HG03442 (cell line): ENCODE measurements at regions not wholly inside any gene's neighbourhood (a gene's known extent, or its start where the extent isn't known, plus 50 kb on each side); places are given as distances from the start of the nearest gene placed in this dataset.
"Not testable (repeated sequence)": the region's sequence is repeated elsewhere in the genome, so short reads cannot be mapped to it uniquely, and the experiment has no call there.

Experiments used
- ATAC-seq: cut with Tn5 transposase; IDR thresholded peaks from one replicate; pipeline ENCODE4 v1.9.1; 2021; ENCODE audit warnings: mild to moderate bottlenecking, moderate library complexity; ENCODE audit not compliant: unreplicated experiment

DNA sequence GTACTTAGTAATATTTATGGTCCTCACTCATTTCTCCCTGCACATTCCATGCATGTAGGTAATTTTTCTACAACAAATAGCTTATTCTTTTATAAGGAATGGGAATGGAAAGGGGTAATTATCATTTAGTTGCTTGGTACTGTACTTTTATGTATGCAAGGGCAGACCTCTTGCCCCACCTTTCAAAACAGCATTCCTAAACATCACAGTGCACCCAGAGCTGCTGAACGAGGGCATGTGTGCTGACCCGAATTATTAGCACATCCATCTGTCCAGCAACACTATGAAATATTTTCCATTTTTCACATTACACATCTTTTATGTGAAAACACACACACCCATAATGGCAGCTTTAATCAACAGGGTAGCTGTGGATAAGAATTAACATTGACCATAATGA is 228.6 kb upstream of the ARRDC3 start:
- ATAC-seq, result no peak

DNA sequence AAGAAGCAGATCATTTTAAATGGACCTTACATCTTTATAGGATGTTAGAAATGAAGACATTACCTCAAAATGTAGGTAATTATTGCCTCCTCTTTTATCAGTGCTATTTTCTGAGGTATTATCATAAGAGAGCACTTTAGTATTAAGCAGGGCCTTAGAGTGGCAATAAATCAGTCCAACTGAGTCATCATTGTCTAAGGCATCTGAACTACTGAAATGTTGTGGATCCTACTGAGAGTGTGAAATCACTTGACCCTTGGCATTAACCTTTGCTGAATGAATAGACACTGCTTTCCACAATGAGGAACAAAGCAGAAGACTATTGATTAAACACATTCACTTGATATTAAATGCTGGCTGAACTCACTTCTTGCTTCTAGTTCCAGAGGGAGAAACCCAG is 224.6 kb upstream of the ARRDC3 start:
- ATAC-seq, result no peak

DNA sequence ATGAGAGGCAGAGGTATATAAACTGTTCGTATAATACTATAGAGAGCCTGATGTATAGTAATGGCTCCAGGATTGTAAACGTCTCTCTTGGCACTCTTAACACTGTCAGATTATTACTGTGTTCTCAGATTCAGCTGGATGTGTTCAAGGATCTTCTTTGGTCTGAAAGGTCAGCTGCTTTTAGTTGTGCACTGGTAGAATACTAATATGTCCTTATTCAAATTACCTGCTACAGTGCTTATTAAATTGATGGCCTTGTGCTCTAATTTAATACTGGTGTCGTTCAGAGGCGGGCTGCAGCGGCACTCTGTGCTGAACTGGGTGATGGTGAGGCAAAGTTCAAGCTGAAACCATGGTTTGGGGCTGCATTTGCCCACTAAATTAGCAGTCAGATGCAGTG is 216.7 kb upstream of the ARRDC3 start:
- no peak for ATAC-seq

DNA sequence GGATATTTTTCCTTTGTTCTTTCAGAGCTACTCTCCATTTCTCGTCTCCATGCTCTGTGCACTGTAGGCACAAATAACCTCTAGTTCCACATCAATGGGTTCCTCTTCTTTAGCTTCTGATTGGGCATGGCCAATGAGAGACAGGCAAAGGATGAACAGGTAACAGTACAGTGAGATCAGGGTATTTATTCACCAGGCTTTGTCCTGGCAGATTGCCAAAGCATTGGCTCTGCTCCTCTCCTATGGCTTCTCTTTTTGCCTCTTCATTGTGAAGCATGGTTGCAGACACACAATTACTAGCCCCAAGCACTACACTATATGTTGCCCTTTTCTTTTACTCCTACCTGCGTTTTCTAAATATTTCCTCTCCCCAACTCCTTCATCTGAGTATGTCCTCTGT is 215.1 kb upstream of the ARRDC3 start:
- no peak for ATAC-seq

DNA sequence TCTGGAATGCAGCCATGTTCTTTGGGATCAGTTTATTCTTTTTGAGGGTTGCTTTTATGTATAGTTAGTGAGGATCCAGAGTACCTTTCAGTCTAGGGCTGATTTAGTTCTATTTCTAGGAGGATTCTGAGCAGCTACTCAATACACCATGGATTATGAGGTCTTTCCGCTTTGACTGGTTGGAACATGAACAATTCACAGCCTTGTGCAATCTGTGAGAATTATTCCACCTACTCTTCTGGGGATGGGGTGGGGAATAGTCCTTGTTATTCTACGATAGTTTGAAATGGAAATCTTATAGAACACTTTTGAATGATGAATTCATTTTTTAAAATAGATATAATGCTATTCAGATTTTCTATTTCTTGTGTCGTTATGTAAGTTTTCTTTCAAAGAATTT is 212.3 kb upstream of the ARRDC3 start:
- no peak for ATAC-seq

DNA sequence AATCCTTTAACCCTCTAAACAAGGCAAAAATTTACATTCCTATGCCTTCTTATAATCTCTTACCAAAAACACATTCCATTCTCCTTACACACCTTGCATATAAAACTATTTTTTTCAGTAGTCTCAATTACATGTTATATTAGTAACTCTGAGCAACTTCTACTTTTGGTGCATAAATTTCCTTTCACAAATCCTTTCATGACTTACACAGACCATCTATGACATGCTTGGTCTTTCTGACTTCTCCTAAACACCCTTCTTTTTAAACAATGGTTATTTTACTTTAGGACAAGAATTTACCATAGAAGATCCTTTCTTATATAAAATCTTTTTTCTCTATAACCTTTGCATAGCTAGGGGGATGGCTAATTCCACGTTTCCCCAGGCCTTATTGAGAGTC is 208.0 kb upstream of the ARRDC3 start:
- ATAC-seq, result no peak

DNA sequence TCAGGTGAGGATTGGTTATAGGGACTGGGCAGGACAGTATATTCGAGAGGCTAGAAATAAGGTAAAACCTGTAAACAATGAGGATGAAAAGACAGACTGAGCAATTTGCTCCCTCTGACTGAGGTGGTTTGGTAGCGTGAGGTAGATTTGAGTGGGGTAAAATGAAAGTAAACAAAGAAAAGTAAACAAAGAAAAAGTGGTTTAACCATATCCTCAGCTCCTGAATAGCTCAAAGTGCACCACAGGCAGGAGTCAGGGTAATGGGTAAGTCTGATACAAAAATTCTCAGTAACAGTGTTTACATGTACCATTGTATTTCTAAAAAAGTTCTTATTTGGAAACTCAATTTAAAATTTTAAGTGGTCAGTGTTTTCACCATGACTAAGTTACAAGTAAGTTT is 203.1 kb upstream of the ARRDC3 start:
- ATAC-seq, result no peak

DNA sequence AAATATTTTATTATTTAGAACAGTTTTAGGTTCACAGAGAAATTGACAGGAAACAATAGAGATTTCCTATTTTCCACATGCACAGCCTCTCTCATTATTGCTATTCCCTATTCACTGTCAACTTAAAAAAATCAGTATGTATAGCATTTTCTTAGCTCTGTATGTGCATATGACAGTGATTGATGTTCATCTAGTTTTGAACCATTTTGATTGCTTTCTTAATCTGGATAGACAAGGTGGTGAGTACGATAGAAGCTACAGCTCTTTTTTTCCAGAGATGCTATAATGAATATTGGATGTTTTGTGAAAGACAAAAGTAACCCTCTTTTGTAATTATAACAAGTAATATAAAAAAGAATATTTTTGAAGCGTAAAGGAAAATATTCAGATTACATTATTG is 201.2 kb upstream of the ARRDC3 start:
- no peak for ATAC-seq

DNA sequence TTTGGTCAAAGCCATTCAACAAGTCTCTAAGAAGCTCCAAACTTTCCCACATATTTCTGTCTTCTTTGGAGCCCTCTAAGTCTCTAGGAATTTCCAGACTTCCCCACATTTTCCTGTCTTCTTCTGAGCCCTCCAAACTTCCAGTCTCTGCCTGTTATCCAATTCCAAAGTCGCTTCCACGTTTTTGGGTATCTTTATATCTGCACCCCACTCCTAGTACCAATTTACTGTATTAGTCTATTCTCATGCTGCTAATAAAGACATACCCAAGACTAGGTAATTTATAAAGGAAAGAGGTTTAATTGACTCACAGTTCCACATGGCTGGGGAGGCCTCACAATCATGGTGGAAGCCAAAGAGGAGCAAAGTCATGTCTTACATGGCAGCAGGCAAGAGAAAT is 182.9 kb upstream of the ARRDC3 start:
- not testable (repeated sequence) for ATAC-seq

DNA sequence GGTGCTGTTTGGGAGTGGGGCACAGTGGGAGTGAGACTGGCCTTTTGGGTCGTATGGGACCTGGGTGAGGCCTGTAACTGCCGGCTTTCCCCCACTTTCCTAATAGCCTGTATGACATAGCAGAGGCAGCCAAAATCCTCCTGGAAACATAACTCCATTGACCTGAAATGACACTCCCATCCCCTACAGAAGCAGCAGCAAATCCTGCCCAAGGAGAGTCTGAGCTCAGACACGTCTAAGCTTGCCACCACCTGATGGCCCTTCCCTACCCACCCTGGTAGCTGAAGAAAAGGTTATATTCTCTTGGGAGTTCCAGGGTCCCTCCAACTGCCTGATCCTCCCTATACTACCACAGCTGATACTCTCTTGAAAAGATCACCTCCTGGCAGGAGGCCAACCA is 179.8 kb upstream of the ARRDC3 start:
- ATAC-seq, result no peak

DNA sequence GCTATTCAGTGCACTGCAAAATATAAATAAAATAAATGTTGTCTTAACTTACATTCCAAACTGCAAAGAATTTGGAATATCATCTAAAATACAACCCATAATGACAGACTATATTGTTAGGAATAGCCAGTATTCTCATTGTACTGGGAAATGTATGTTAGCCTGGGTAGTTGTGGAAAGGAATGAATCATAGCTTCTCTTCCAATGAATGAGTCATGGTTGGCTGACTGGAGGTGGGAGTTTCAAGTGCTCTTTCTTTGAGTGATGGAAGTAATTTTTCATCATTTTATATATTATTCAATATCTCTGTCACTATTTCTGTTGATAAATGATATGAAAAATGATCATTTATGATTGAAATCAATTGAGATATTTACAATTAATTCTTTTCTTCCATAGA is 158.6 kb upstream of the ARRDC3 start:
- no peak for ATAC-seq

DNA sequence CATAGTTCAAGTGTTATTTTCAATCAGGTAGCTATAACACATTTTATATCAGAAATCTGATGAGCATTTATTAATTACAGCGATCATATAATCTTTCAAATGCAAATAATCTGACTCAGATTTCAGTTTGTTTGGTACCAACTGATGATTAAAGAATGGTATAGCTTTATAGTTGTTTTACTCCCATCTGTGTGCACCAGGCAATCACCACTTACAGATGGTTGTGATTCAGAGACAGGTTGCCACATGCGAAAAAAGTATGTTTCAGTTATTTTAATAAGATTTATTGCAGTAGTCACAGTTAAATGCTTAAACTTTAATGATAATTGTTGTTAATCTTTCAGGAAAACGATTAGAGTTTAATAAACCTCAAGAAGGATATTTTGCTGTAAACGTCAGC is 155.1 kb upstream of the ARRDC3 start:
- ATAC-seq, result no peak

DNA sequence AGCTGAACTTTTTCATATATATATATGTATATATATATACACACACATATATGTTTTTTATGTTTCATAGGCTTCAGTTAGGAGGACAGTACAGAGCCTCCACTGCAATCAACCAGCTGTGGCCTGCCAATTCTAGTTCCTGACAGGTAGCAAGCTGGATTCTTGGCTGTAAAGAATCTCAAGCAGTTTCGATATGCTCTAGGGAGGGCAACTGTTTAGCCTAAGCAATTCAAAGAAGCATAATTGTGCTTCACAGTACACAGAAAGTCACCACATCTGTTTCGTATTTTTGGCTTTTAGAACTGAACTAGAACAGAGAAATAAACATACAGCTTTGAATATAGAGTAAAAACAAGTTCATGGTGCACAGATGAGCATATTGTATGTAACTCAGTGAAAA is 152.4 kb upstream of the ARRDC3 start:
- no peak for ATAC-seq

DNA sequence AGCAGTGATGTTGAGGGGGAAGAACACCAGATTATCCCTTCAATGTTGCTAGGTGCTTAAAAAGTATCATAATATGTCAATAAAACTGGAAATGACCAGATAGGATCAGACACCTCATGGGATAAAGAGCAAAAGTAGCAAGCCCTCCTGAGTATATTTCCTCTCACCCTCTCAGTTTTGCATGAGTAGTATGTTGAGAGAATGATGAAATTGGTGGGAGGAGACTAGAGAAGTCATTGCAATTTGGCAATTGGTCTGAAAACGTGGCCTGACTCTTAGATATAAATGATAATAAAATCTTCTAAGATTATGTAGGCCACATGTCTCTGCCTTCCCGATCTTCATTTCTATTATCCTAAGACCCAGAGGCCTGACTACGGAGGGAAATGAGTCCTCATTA is 151.2 kb upstream of the ARRDC3 start:
- no peak for ATAC-seq

DNA sequence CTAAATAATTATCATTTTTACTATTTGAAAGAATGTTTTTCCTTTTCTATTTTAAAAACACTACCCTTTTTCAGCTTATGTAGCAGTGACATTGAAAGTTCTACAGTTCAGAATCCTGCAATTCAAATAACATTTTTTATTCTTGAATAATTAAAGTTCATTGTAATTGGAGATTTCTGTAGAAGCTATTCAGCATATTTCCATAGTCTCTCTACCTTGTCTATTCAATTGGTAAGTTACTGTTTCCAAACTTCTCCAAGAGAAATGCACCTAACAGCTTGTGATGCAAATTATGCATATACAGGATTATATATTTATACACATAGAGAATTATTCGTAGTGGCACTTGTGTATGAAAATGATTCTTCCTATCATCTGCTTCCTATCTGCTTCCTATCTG is 149.7 kb upstream of the ARRDC3 start:
- ATAC-seq, result no peak

DNA sequence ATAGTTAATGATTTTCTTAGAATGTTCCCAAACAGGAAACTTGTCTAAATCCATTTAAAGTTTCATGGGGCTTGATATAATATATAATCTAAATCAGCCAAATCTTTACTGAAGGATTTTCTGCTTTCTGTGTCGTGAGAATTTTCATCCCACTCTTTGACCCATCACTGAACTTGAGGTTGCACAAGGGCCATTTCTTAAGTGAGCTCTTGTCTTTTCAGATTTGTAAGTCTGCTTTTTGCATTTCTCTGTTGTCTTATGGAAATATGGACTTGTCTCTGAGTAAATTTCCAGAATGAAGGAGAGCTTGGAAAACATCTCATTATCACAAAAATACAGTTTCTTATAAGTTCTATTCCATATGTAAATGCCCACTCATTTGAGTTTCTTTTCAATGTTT is 149.2 kb upstream of the ARRDC3 start:
- ATAC-seq, result no peak

DNA sequence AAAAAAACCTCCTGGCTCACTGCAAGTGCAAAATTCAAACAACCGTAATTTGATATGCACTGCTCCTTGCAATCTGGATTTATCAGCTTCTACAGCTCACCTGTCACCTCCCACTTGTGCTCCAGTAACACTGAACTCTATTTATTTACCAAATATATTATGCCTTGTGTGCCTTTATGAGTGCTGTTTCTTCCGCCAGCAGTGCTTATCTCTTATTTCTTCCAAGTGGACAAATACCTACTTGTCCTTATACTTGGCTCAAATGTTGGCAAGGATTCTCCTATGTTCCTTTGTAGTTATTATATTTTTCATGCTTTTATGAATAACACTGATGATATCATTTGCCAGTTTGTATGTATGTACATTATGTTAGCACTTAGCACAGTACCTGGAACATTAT is 145.7 kb upstream of the ARRDC3 start:
- no peak for ATAC-seq

DNA sequence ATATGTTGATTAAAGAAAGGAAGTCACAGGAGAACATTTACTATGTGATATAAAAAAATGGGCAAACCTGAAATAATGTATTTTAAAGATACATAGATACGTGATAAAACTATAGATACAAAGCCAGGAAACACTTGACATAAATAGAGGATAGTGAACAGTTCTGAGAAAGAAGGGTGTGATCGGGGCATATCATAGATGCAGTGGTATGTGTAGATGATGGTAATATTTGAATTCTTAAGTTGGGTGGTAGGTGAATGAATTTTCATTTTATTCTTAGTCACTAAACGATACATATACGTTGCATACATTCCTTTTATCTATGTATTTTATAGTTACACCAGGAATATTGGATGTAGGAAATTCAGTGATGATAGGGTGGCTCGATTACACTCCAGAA is 138.7 kb upstream of the ARRDC3 start:
- ATAC-seq, result no peak

DNA sequence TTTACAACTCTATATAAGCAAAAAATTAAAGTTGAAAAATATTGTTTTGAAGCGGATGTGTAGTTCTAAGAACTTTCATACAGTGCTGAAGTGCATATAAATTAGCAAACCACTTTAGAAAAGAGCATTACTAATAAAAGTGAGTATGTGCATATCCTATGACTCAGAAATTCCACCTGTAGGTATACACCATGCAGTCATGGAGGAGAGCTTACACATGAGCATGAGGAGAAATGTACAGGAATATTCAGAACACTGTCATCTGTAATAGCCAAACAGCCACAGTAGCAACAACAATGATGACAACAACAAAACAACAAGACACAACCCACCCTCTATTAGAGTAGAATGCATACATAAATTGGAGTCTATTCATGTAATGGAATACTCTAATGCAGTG is 138.2 kb upstream of the ARRDC3 start:
- ATAC-seq, result no peak

DNA sequence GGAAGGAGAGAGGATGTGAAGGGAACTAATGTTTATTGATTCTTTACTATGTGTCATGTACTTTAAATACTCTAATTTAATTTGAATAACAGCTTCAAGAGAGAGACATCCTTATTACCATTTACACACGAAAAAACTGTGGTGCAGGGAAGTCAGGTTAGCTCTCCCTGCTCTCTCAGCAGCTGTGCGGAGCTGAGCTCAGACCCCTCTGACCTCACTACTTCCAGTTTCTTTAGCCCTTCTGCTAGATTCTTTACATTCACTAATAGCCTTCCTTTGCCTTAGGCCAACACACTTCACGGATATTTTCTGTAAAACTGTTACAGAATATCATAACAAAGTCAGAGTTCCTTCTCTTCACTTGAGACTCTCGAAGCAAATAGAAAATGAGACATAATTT is 131.3 kb upstream of the ARRDC3 start:
- ATAC-seq, result no peak

DNA sequence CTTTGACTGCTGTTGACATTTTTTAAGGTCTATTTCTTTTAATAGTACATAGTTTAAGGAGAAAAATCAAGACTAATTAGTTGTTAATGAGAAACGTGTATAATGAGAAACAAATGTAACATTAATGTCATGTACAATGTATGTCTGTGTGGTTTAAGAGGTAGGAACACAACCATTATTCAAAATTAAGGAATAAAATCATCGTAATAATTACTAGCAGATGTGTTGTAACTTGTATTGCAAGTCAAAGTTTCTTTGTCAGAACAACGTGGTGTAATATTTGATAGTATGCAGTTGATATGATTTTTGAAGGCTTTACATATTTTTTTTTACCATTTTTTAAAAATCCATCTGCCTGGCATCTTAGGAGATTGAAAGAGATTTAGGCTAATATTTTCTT is 120.2 kb upstream of the ARRDC3 start:
- no peak for ATAC-seq

DNA sequence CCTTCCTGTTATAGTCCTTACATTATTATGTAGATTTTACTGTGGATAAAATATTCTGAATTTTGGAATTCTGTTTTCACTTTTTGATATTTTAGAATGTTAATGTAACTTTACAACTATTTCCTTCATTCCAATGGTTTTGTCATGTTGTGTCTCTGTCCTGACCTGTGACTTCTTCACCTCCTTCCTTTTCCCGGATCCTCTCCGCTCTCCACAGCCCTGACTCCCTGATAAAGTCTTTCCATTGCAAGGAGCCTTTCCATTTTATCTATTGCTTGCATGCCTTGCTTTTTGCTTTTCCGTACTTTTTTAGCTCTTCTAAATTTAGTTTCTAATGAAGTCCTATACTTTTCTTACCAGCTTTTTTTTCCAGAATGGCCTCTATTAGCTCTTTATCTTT is 117.6 kb upstream of the ARRDC3 start:
- no peak for ATAC-seq

DNA sequence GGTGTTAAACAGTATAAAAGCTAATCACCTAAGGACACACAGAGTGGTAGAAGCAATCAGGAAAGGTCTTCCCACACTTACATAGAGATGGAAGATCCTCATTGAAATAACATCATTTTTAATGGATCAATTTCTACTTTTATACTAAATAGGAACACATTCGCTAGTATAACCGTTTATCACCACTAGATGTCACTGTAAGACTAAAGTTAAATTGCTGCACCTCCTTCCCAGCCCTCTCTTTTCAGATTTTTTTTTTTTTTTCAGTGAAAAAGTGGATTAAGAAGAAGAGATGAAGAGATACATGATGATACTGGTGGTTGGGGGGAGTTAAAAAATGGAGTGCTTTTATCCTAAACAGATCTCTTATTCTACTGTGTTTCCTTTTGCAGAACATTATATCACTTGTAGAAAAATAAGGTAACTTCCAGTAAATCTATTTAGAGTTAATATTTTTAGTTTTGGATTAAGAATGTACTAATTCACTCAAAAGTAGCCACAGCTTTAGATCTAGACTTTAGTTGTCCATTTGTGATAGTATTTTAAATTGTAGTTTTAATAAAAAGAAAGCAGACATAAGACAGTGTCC is 116.9 kb upstream of the ARRDC3 start:
- no peak for ATAC-seq

DNA sequence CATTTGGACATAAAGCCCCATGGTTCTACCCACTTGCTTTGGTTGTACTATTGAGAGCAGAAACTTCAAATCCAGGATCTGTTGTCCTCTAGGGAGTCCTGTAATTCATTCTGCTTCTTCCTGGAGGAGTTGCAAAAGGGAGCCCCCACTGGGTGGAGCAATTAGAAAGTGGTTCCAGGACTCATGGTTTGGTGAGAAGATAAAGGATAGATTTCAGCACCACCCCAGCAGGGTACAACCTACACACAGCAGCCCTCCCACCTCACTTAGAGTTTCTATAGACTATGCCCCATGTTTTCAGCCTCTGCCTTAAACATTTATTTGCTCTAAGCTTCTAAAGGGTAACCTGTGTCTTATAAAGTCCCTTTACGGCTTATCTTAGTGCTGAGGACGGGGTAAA is 112.6 kb upstream of the ARRDC3 start:
- ATAC-seq, result no peak
